HG02623 (cell line): ENCODE measurements at regions not wholly inside any gene's neighbourhood (a gene's known extent, or its start where the extent isn't known, plus 50 kb on each side); places are given as distances from the start of the nearest gene placed in this dataset.
A peak's percentile ranks its signal among the peaks of the same experiment; 100 is the strongest.
"Not testable (repeated sequence)": the region's sequence is repeated elsewhere in the genome, so short reads cannot be mapped to it uniquely, and the experiment has no call there.

Experiments used
- ATAC-seq: cut with Tn5 transposase; IDR thresholded peaks from one replicate; pipeline ENCODE4 v1.9.1; 2021; ENCODE audit warnings: moderate library complexity; ENCODE audit not compliant: unreplicated experiment

DNA sequence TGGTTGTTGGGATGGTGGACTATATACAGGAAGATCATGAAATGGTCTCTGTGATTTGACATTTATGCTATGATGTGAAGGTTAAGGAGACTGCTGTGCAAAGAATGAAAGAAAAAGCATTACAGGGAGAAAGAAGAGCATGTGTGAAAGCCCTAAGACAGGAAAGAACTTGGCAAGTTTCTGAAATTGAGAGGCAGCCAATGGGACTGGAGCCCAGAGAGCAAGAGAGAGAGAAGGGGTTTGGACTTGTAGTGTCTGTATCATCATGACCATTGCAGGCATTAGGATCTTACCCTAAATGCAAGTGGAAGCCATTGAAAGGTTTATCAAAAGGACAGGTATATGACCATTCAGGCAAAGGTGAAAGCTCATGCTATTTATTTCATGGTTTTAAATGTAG is 147.1 kb downstream of the NAA11 start:
- ATAC-seq = no peak

DNA sequence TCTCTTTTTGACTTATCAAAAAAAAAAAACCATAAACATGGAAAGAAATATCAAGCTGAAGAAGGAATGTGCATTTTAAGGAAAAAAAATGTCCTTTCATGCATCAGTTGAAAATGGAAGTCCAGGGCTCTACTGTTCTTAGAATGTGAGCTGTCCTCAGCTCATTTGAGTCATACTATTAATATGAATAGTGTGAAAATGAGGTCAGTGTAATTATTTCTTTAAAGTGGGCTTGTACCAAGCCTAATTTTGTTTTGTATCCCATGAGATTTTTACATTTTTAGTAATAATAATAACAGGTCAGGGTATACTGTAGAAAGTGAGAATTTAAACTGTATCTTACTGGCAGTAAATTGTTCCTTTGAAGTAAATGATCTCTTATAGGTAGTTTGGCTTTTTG is 148.5 kb downstream of the NAA11 start:
- ATAC-seq = no peak

DNA sequence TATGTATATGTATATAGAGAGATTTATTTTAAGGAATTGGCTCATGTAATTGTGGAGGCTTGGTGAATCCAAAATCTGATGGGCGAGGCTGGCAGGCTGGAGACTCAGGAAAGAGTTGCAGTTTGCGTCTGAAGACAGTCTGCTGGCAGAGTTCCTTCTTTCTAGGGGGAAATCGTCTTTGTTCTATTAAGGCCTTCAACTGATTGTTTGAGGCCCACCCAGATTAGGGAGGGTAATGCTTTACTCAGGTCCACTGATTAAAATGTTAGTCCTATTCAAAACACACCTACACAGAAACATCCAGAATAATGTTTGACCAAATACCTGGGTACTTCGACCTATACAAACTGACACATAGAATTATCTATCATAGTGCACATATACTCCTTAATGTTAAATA is 149.5 kb downstream of the NAA11 start:
- ATAC-seq = no peak

DNA sequence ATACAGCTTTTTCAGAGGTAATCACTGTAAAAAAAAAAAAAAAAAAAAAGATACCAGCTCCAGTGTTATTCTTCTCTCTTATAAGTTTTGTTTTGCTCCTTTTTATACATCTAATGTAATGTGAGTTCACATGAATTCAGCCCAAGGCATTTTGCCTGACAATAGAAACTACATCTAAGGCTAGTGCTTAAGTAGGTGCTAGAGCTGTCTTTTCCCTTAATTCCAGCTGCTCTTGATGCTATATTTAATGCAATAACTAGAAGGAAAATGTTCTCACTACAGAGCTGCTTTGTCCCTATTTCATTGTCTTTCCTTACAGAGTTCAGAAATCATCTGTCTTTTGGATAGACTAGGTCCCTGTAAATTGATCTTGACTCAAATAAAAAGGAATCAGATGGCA is 150.1 kb downstream of the NAA11 start:
- no peak for ATAC-seq

DNA sequence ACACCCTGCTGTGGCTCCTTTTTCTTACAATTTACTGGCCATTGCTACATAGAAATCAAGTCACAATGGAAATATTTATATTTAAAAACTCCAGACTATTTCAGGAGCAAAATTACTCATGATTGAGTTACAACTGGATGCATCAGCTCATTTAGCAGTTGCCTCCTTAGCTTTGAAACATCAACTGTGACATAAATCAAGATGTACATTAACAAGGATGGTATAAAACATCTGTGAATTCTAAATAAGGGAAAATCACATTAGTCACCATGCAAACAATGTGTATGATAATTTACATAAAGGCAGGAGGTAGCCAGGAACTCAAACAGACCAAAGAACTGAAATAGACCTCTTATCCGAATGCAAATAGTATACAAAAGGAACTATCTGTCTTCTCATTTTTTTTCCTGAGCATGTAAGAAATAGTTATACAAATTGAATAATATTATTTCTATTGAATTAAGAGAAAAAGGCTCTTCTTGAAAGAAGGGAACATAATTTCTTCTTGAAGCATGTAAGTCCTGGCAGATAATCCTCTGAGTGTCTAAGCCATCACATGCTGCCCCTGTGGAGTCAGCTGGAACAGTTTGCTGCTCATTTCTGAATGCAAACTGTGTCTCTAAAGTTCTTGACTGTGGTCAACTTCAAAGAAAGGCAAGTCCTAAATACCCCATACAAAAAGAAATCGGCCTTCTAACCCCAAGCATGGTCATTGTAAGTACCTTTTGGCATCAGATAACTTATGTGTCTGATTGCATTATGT is 151.2 kb downstream of the NAA11 start:
- no peak for ATAC-seq

DNA sequence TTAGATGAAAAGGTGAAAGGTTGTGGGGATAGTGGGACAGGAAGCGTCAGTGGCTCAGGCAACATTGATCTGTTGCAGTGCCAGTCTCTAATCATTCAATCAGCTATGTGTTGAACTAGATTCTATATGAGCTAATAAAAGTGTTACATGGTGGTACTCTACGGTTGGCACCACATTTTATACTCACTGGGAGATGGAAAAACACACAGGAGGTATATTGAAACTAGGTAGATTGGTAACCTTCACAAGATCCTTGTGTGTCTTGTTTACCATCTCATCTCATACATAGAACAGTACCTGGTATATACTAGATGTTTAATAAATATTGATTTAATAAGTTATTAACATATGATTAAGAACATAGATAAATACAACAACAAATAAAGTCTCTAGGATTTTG is 152.7 kb downstream of the NAA11 start:
- ATAC-seq = no peak

DNA sequence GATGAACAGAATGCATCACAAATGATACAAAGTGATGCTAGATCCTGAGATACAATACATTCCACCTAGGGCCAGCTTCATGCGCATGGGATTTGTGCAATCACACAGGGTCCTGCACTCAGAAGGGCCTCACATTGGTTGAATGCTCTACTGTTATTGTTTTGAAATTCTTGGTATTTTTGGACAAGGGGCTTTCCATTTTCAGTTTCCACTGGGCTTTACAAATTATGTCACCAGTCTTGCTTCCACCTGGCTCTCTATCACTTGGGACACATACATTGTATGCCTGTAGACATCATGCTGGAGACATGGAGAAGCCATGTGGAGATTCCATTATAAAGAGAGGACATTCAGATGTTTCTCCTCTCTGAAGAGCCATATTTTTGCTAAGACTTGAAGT is 155.8 kb downstream of the NAA11 start:
- ATAC-seq = peak; percentile 58

DNA sequence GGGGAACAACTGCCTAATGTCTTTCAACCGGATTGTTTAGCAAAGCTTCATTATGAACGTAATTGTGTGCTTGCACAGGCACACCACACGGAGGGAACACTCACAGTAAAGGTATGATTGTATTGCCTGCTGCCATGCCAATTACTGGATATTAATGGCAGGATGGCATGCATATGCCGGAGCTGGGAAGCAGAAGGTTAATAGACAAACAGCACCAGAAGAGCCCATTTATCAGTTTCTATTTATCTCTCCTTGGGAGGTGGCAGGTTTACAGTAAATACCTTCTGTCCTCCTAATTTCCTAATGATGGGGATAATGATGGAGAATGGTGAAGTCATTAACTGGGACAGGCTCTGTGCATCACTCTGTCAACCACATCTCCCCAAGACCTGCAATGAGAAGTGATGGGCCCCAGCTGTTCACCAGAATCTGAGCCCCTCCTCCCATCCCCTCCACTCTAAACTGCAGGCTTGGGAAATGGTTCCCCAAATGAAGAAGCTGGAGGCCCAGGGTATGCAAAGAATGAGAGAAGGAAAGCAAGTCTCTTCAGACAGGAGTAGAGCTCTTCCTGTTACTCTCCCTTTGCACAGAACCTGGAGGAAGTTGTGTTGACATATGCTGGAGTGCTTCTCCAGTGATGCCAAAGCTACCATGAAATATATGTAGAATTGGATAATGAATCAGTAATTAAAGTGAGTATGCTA is 160.8 kb downstream of the NAA11 start:
- ATAC-seq = no peak

DNA sequence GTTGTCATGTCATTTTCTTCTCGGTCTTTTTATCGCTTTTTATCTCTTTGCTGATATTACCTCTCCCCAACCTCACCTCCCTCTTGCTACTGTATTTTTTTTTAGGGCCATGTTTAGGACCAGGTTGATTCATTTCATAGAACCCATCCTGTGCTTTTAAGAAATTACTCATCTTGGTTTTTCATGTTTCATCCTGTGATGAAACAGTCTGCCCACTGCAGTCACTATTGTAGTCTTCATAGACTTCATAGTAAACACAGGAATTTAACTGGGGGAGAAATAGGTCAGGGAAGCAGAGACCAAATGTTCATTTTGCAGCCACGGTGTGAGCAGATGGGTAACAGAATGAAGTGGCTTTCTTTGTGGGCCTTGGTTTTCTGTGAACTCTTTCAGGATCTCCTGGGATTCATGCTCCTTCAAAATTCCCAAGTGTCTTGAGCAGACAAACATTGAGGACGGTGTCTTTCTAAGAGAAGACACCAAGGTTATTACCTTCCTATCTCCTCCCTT is 161.8 kb downstream of the NAA11 start:
- ATAC-seq = no peak

DNA sequence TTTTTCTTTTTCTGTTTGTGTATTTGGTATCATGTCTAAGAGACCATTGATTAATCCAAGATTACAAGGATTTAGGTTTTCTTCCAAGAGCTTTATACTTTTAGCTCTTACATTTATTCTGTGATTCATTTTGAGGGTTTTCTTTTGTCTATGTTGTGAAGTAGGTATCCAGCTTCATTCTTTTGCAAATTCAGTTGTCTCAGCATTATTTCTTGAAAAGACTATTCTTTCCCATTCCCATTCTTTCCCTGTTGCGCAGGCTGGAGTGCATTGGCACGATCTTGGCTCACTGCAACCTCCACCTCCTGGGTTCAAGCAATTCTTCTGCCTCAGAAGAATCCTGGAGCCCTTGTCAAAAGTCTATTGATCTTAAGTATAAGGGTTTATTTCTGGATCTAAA is 164.9 kb downstream of the NAA11 start:
- no peak for ATAC-seq

DNA sequence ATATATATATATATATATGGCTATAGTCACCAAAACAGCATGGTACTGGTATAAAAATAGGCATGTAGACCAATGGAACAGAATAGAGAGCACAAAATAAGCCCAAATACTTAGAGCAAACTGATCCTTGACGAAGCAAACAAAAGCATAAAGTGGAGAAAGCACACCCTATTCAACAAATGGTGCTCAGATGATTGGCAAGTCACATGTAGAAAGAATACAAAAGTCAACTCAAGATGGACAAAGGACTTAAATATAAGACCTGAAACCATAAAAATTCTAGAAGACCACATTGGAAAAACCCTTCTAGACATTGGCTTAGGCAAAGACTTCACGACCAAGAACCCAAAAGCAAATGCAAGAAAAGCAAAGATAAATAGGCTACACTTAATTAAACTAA is 167.2 kb downstream of the NAA11 start:
- not testable (repeated sequence) for ATAC-seq

DNA sequence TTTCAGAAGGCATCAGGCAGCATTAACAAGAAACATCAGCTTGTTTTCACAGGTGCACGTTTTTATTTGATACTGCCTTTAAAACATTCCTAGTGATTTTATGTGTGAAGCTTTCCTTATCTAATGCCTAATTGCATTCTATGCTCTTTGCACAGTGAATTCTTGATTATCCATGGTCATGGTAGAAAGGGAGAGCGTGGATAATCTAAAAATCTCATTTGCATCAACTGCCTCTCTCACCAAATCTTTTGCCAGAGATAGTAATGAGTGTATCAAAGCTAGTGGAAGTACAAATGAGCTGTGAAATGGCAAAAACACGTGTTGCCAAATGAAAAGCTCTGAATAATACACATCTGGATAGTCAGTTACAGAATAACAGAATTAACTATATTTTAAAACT is 170.5 kb downstream of the NAA11 start:
- ATAC-seq = no peak

DNA sequence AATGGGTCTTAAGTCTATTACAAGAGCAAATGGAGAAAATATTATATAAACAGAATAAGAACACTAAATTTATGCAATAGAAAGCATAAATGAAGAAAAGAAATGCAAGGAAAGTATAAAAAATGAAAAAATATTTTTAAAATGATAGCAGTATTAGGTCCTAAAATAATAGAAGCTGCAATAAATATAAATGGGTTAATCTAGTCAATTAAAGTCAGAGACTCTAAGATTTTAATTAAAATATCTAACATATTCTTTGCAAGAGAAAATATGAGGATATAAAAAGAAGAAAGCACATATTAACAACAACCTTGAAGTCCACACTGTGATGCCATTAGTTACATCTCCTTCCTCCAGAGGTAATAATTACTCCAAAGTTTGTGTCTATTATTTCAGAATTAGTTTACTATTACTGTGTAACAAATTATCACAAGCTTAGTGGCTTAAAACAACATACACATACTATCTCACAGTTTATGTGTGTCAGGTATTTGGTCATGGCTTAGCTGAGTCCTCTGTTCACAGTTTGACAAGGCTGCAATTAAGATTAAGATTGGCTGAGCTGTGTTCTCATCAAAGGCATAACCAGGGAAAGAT is 174.9 kb downstream of the NAA11 start:
- ATAC-seq = no peak

DNA sequence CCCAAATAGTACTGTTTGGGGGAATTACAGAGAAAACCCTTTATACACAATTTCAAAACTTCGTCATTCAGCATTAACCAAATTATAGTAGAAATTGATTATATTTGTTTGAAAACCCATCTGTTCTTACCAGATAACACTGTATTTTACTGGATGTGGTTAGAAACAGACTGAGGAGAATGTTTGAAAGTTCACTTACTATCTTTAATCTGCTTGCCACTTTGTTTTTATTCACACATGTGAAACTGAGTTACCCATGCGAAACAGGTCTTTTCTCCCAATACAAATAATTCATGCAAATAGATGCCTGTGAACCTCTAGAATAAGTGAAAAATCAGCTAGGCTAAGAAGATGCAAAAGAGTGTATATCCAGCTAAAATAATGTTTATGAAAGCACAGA is 177.5 kb downstream of the NAA11 start:
- ATAC-seq = no peak

DNA sequence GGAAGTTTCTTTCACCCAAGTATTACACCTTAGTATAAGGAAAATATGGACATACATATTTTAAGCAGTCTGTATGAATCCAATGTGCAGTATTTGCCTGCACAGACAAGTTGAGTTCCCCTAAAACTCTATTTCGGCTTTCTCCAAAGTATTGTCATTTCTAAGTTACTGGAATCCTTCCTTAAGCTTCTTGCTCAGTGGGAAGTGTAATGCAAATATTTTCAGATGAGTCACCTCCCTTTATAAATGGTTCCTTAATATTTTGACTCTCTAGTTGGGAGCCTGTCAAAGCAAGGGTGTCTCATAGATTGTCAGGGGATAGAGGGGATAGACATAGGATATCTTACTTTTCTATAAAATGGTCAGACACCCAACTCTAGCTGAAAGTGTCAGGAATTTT is 178.6 kb downstream of the NAA11 start:
- no peak for ATAC-seq

DNA sequence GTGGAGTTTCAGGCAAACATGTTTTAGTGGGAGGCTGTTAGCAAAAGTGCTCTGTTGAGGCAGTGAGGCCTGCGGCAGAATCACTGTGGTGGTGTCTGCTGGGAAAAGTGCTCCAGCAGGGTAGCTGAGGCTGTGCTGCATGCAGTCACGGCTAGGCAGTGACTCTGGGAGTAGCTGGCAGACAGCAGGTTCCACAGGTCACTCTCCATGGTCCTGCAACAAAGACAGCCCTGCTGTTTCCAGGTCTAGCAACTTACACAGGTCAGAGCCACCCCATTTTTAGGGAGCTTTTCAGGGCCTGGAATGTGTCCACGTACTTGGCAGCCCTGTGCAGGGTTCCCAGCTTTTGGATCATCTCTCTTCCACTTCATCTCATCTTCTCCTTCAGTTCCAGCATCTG is 184.3 kb downstream of the NAA11 start:
- ATAC-seq = no peak

DNA sequence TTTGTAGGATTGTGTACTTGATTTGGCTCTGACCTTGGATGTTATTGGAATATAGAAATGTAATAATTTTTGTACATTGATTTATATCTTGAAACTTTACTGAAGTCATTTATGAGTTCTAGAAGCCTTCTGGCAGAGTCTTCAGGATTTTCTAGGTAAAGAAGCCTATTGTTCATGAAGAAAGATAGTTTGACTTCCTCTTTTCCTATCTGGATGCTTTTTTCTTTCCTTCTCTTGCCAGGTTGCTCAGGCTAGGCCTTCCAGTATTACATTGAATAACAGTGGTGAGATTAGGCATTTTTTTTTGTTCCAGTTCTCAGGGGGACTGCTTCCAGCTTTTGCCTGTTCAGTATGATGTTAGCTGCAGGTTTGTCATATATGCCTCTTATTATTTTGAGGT is 191.1 kb downstream of the NAA11 start:
- ATAC-seq = no peak

DNA sequence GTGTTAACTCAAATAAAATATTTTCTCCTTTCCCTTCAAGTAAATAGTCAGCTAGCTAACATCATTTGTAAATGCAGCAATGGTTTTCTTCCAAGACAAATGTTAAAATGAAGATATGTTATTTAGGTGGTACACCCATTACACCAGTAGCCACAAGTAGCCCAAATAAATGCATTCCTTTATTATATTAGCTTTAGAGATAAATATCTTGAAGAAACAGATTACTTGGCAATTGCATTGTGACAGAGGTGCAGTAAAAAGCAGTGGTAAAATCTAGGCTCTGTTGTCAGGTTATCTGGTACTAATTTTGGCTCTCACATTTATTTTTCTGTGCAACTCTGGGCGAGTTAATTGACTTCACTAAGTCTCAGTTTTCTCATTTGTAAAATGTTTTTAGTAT is 193.0 kb downstream of the NAA11 start:
- no peak for ATAC-seq

DNA sequence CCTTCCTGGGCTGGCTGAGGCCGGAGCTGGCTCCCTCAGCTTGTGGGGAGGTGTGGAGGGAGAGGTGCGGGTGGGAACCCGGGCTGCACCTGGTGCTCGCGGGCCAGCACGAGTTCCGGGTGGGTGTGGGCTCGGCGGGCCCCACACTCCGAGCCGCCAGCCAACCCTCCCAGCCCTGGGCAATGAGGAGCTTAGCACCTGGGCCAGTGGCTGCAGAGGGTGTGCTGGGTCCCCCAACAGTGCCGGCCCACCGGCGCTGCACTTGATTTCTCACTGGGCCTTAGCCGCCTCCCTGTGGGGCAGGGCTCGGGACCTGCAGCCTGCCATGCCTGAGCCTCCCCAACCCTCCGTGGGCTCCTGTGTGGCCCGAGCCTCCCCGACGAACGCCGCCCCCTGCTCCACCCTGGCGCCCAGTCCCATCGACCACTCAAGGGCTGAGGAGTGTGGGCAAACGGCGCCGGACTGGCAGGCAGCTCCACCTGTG is 182.7 kb upstream of the PAQR3 start:
- ATAC-seq = no peak

DNA sequence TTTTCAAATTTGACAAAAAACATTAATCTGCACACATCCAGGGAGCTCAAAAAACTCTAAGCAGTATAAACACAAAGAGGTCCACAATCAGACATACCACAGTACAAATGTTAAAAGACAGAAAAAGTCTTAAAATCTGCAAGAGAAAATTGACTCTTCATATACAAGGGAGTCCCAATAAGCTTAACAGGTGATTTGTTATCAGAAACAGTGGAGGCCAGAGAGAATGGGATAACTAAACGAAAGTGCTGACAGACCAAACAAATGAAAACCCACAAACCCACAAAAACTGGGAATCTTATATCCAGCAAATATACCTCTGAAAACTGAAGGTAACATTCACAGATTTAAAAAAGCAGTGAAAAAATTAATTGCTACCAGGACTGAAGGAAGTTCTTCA is 182.0 kb upstream of the PAQR3 start:
- ATAC-seq = no peak

DNA sequence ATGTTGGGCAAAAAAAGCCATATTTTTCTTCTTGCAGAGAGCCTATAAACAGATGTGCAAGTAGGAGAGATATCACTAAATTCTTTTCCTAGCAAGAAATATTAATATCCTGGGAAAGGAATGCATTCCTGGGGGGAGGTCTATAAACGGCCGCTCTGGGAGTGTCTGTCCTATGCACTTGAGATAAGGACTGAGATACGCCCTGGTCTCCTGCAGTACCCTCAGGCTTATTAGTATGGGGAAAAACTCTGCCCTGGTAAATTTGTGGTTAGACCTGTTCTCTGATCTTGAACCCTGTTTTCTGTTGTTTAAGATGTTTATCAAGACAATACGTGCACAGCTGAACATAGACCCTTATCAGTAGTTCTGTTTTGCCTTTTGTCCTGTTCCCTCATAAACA is 177.8 kb upstream of the PAQR3 start:
- ATAC-seq = not testable (repeated sequence)

DNA sequence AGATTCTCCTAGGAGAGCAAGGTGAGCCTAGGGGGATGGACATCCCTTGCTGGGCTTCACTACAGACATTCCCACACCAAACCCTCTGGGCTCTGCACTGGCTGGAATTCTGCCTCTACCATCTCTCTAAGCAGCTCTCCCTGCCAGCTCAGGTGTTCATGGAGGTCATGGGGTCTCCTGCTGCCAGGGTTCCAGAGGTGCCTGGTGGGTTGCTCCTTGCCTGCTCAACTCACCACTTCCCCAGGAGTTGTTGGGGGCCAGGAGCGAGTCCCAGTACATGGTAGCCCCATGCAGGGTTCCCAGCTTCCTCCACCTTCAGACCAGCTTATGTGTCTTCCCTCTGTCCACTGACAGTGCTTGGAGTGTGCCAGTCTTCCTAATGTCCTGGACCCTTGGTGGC is 167.8 kb upstream of the PAQR3 start:
- no peak for ATAC-seq
